Liver (tissue), 7 donors: ENCODE measurements at regions not wholly inside any gene's neighbourhood (a gene's known extent, or its start where the extent isn't known, plus 50 kb on each side); places are given as distances from the start of the nearest gene placed in this dataset.

Experiments used
- DNase-seq: peaks from one replicate; pipeline ENCODE4 v3.0.0-alpha.2; 2017; ENCODE audit warnings: low spot score
- H3K27ac ChIP-seq, 2 donors: one replicate each; pipeline ENCODE4 v1.7.0; 2013; ENCODE audit warnings: inconsistent platforms in 2 of 2, low read length in 2 of 2, control low read depth in 1 of 2, low read depth in 1 of 2, mild to moderate bottlenecking in 1 of 2
- H3K27me3 ChIP-seq, 4 donors: one replicate each; pipeline versions ENCODE4 v1.6.1 to v1.7.0; 2013; ENCODE audit warnings: low read length in 3 of 4, inconsistent platforms in 1 of 4, mild to moderate bottlenecking in 1 of 4, moderate library complexity in 1 of 4; ENCODE audit not compliant: control insufficient read depth in 4 of 4, insufficient read depth in 4 of 4
- H3K36me3 ChIP-seq, 4 donors: one replicate each; pipeline versions ENCODE4 v1.6.1 to v1.7.0; 2013; ENCODE audit warnings: low read length in 3 of 4, mild to moderate bottlenecking in 3 of 4, low read depth in 1 of 4, moderate library complexity in 1 of 4; ENCODE audit not compliant: control insufficient read depth in 4 of 4, insufficient read depth in 3 of 4
- H3K4me1 ChIP-seq, 4 donors: one replicate each; pipeline versions ENCODE4 v1.6.1 to v1.7.0; 2013; ENCODE audit warnings: low read length in 3 of 4, mild to moderate bottlenecking in 3 of 4, moderate library complexity in 1 of 4; ENCODE audit not compliant: control insufficient read depth in 4 of 4, insufficient read depth in 4 of 4
- H3K4me3 ChIP-seq, 3 donors: one replicate each; pipeline versions ENCODE4 v1.6.1 to v1.7.0; 2013; ENCODE audit warnings: low read length in 3 of 3, control low read depth in 1 of 3, low read depth in 1 of 3, mild to moderate bottlenecking in 1 of 3
- H3K9ac ChIP-seq, 2 donors: one replicate each; pipeline ENCODE4 v1.7.0; 2013; ENCODE audit warnings: low read length in 2 of 2, mild to moderate bottlenecking in 2 of 2, moderate library complexity in 2 of 2, control low read depth in 1 of 2, low read depth in 1 of 2
- H3K9me3 ChIP-seq, 4 donors: one replicate each; pipeline versions ENCODE4 v1.6.1 to v1.7.0; 2013; ENCODE audit warnings: low read length in 3 of 4; ENCODE audit not compliant: control insufficient read depth in 4 of 4
- ATF3 ChIP-seq: IDR thresholded peaks from 2 replicates; pipeline ENCODE4 v1.6.1; 2016; ENCODE audit warnings: antibody characterized with exemption
- EGR1 ChIP-seq, 2 donors: IDR thresholded peaks; 2 replicates each; pipeline ENCODE4 v1.6.1; 2016 to 2018; ENCODE audit warnings: antibody characterized with exemption in 2 of 2, low read depth in 2 of 2
- FOXA1 ChIP-seq: IDR thresholded peaks from 2 replicates; pipeline ENCODE4 v1.6.1; 2016; ENCODE audit warnings: antibody characterized with exemption
- FOXA2 ChIP-seq: IDR thresholded peaks from 2 replicates; pipeline ENCODE4 v1.6.1; 2016; ENCODE audit warnings: antibody characterized with exemption
- GABPA ChIP-seq, 2 donors: IDR thresholded peaks in 1 of 2; conservative IDR thresholded peaks in 1 of 2; 2 replicates each; pipeline ENCODE4 v1.6.1; 2016; ENCODE audit warnings: antibody characterized with exemption in 2 of 2, mild to moderate bottlenecking in 1 of 2, moderate library complexity in 1 of 2
- HNF4A ChIP-seq, 2 donors: conservative IDR thresholded peaks; 2 replicates each; pipeline ENCODE4 v1.6.1; 2016; ENCODE audit warnings: antibody characterized with exemption in 2 of 2, mild to moderate bottlenecking in 2 of 2
- HNF4G ChIP-seq: IDR thresholded peaks from 2 replicates; pipeline ENCODE4 v1.6.1; 2016; ENCODE audit warnings: antibody characterized with exemption
- JUND ChIP-seq, 2 donors: IDR thresholded peaks; 2 replicates each; pipeline ENCODE4 v1.6.1; 2016; ENCODE audit warnings: antibody characterized with exemption in 2 of 2
- MAX ChIP-seq: IDR thresholded peaks from 2 replicates; pipeline ENCODE4 v1.6.1; 2016; ENCODE audit warnings: antibody characterized with exemption
- NR2F2 ChIP-seq: IDR thresholded peaks from 2 replicates; pipeline ENCODE4 v1.6.1; 2016; ENCODE audit warnings: antibody characterized with exemption
- SP1 ChIP-seq: IDR thresholded peaks from 2 replicates; pipeline ENCODE4 v1.6.1; 2018; ENCODE audit warnings: antibody characterized with exemption, mild to moderate bottlenecking
- TAF1 ChIP-seq: conservative IDR thresholded peaks from 2 replicates; pipeline ENCODE4 v1.6.1; 2016; ENCODE audit warnings: antibody characterized with exemption, mild to moderate bottlenecking
- YY1 ChIP-seq: IDR thresholded peaks from 2 replicates; pipeline ENCODE4 v1.6.1; 2016; ENCODE audit warnings: antibody characterized with exemption, mild to moderate bottlenecking
- ZBTB33 ChIP-seq: IDR thresholded peaks from 2 replicates; pipeline ENCODE4 v1.6.1; 2016; ENCODE audit warnings: antibody characterized with exemption
- WGBS: extraction: QIAGEN DNeasy Blood & Tissue Kit; methylation state at CpG from one replicate; pipeline ENCODE4 v1.1.7; 2013; 5-methylcytosine and 5-hydroxymethylcytosine counted together
- donor health status: healthy.
- donor health status: healthy.
- donor health status: healthy.
- donor health status: healthy.

GRCh38 chr14:44372807-44373489, 134.1 kb downstream of the FSCB start:
- no peaks in the 10 kb centered on the region for H3K4me1 ChIP-seq
- no peak overlapping the region for H3K27ac ChIP-seq
- peaks cover 0 to 10% (median under 1%) of the 10 kb centered on the region in 4 donors for H3K9me3 ChIP-seq
- no peaks in the 10 kb centered on the region for H3K27me3 ChIP-seq
- TF ChIP-seq EGR1 (IDR thresholded peaks at IDR 0.05; ENCODE audit: low read depth in 2 of 2) (no peak), MAX (no peak), ZBTB33 (no peak), SP1 (no peak), HNF4G (no peak), NR2F2 (no peak), ATF3 (no peak), TAF1 (no peak), FOXA1 (no peak), FOXA2 (no peak), YY1 (no peak), HNF4A (conservative IDR thresholded peaks at IDR 0.05) (no peak), JUND (IDR thresholded peaks at IDR 0.05) (no peak)
- no peaks in the 10 kb centered on the region for H3K36me3 ChIP-seq
- H3K9ac ChIP-seq: no peak overlapping the region
- no peak overlapping the region for H3K4me3 ChIP-seq
- WGBS: 86% methylated on average over 1 of the region's 1 CpG
- no peak for DNase-seq

- no peak overlapping the region for H3K27ac ChIP-seq
- no peaks in the 10 kb centered on the region for H3K4me1 ChIP-seq
- no peak for TF ChIP-seq GABPA (IDR thresholded peaks at IDR 0.05 in 1 of 2, conservative IDR thresholded peaks at IDR 0.05 in 1 of 2)
- no peak for TF ChIP-seq JUND (IDR thresholded peaks at IDR 0.05)
- no peak for TF ChIP-seq FOXA2
- TF ChIP-seq ZBTB33: no peak
- TF ChIP-seq YY1: no peak
- no peak for TF ChIP-seq EGR1 (IDR thresholded peaks at IDR 0.05; ENCODE audit: low read depth in 2 of 2)
- no peak for TF ChIP-seq TAF1
- no peak for TF ChIP-seq MAX
- TF ChIP-seq SP1: no peak
- H3K9ac ChIP-seq: no peak overlapping the region
- H3K9me3 ChIP-seq: peaks cover 0 to 10% (median under 1%) of the 10 kb centered on the region in 4 donors
- H3K36me3 ChIP-seq: no peaks in the 10 kb centered on the region
- no peak overlapping the region for H3K4me3 ChIP-seq
- no peak for DNase-seq
- H3K27me3 ChIP-seq: no peaks in the 10 kb centered on the region
These were observed 134.9 kb downstream of the FSCB start for GRCh38 chr14:44372231-44372630.
